ENCODE measurements at regions not wholly inside any gene's neighbourhood (a gene's known extent, or its start where the extent isn't known, plus 50 kb on each side); places are given as distances from the start of the nearest gene placed in this dataset.
"Not testable (repeated sequence)": the region's sequence is repeated elsewhere in the genome, so short reads cannot be mapped to it uniquely, and the experiment has no call there.

DNA sequence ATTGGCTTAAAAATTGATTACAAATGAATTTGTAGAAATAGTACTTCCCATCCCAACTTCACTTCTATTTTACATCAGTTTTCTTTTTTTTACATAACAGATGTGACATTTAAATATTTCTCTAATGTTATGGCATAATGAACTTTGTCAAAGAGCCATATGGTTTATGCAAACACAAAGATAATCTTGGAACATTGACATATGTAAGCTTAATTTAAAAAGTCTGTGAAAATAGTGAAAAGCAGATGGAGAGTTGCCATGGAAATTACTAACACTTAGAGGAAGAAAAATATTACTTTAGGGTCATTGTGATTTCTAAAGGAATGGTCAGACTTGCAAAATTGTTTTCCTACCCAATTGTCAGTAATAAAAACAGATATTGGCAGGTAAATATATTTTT is 232.4 kb downstream of the AEBP2 start:
- no peak for DNase-seq

DNA sequence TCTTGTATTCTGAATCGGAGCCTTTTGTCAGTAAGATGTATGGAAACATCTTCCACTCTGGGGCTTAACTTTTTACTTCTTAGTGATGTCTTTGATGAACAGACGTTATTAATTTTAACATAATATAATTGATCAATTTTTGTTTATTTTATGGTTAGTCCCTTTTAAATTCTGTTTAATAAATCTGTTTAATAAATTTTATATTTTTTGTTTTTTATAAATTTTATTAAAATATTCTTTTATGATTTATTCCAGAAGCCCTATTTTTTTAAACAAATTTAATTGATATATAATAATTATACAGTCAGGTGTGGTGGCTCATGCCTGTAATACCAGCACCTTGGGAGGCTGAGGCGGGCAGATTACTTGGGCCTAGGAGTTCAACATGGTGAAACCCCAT is 235.1 kb downstream of the AEBP2 start:
- DNase-seq: no peak

DNA sequence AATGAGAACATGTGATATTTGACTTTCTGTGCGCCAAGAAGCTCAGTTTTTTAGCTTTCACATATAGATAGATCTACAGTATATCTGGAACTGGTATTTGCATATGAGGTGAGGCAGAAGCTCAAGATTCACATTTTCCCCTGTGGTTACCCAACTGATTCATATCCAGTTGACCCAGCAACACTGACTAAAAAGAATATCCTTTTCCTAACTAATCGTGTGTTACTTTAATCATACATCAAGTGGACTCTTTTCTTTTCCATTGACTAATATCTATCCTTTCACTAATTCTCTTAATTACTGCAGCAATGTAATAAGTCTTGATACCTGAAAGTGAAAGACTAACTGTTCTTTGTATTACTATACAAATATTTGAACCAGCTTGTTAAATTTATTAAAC is 236.1 kb downstream of the AEBP2 start:
- DNase-seq: no peak

DNA sequence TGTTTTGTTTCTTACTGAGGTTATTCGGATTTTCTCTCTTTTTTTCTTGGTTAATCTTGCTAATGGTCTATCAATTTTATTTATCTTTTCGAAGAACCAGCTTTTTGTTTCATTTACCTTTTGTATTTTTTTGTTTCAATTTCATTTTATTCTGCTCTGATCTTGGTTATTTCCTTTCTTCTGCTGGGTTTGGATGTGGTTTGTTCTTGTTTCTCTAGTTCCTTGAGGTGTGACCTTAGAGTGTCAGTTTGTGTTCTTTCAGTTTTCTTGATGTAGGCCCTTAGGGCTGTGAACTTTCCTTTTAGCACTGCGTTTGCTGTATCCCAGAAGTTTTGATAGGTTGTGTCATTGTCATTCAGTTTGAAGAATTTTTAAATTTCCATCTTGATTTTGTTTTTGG is 239.2 kb downstream of the AEBP2 start:
- not testable (repeated sequence) for DNase-seq

DNA sequence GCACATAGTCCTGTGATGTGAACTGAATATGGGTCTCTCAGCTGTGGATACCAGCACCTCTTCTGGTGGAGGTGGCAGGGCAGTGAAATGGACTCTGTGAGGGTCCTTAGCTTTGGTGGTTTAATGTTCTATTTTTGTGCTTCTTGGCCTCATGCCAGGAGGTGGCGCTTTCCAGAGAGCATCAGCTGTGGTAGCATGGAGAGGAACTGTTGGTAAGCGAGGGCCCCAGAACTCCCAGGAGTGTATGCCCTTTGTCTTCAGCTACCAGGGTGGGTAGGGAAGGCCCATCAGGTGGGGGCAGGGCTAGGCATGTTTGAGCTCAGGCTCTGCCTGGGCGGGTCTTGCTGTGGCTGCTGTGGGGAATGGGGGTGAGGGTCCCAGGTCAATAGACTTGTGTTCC is 241.7 kb downstream of the AEBP2 start:
- DNase-seq: peak; percentile 10

DNA sequence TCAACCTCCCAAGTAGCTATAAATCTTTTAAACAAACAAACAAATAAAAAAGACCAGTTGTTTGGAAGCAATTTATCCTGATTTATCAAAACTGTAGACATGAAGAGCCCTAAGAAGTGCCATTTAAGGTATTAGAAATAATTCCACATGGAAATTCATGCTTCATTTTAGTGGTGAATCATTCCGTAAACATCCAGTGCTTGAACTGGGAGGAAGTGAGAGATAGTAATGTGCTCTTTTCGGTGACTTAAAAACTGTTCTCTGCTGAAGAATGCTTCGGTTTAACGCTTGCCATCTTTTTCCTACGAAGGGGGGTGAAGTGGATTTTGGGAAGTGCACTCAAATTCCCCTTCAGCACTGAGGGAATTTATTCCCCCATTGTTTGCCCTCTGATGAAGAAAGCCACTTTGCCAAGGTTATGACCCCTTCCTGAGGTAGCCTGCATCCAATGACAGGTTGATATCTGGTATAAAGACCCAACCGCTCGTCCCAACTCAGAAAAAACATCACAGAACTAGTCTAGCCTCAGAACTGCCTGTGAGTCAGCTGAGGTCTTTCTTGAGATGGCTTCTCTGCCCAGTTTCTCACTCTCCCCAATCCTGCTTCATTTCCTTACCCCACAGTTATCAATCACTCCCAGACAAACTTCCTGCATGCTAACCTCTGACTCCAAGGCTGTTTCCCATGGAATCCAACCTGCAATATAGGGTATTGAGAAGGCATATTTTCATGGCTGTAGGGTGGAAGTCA is 244.1 kb downstream of the AEBP2 start:
- DNase-seq: no peak

DNA sequence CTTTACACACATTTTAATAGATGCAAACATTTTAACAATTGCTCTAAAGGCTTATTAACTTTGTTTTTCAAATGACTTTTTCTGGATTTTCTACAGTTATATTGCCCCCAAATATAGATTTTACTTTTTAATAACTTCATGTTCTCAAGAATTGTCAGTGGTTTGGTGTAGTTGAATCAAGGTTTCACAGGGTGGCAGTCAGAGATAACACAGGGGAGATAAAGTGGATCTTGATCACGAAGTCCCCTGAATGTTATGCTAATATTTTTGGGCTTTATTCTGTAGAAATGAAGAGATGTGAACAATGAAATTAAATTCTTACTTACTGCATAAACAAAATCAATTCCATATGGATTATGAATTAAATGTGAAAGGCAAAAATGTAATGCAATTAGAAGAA is 248.1 kb downstream of the AEBP2 start:
- no peak for DNase-seq

DNA sequence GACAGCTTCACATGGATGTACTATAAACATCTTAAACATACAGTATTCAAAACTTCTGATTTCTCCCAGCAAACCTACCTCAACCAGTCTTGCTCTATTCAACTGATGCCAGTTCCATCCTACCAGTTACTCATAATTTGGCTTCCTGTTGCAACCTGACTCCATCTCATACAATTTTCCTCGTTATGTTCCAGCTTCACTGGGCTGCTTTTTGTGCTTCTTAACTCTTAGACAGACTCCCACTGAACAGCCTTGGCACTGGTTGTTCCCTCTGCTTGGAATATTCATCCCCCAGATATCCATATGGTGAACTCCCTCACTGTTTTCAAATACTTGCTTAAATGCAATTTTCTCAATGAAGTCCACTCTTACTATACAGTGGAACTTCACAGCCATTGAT is 249.2 kb downstream of the AEBP2 start:
- DNase-seq: no peak

DNA sequence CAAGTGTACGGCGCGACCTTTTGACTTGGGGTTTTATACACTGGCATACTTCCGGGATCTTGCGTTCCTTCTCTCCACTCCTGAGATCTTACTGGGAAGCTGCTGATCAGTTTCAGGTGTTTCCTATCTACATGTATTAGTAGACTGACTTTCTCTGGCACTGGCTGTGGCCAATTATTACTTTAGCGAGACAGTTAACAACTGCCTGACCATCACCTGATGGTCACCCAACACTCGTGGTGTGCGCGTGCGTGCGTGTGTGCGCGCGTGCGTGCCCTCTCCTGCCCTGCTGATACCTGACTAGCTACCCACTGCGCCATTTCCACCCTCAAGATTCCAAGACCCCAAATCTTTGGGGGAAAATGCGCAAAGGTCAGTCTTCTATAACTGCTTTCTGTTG is 249.9 kb downstream of the AEBP2 start:
- no peak for DNase-seq

DNA sequence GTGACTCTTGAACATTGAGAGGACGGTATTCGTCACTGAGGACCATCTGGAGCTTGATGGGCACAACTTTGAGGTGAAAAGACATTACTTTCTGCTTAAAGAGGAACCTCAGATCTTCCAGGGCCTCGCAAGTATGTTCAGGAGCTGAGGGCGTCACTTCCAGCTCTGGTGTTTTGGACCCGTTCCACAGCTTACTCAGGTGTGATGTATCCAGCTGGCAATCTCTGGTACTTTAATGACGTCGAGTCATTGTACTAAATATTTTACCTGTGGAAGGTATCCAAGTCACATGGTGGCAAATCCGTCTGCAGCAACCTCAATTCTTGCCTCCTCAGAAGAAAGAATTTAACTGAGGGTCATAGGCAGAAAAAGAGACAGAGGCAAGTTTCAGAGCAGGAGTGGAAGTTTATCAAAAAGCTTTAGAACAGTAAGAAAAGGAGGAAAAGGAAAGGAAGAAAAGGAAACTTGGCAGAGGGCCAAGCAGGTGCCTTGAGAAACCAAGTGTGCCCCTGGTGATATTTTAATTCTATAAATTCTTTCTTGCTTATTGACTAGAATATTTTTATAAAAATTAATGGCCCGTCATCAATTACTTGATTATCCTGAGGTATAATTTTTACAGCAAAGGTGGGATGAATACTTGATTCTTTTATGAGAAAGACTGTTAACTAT is 250.6 kb downstream of the AEBP2 start:
- DNase-seq: peak; percentile 24

DNA sequence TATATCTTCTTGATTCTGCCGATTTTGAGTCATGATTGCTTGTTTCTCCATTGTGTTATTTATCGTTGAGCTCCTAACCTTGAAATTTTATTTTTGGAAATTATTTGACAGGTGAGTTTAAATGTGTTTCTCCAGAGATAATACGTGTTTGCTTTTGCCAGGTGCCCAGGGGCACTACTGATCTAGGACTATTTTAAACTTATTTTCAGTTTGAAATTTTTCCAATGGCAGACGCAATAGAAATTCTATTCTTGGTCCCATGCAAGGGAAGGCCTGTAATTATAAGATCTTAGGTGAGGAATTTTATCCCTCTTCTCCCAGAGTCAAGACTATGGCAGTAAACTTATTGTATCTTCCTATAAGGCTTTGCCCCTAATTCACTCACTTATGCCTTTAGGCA is 252.8 kb downstream of the AEBP2 start:
- no peak for DNase-seq

DNA sequence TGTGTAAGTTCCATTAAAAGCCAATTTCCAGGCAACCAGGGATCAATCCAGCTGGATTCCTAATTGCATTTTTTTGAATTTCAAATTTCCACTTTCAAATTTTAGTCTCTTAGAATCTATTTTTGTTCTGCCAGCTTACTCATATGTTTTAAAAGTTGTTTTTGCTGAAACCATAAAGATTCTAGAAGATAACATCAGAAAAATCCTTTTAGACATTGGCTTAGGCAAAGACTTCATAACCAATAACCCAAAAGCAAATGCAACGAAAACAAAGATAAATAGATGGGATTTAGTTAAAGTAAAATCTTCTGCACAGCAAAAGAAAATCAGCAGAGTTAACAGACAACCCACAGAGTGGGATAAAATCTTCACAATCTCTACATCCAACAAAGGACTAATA is 253.3 kb downstream of the AEBP2 start:
- no peak for DNase-seq

DNA sequence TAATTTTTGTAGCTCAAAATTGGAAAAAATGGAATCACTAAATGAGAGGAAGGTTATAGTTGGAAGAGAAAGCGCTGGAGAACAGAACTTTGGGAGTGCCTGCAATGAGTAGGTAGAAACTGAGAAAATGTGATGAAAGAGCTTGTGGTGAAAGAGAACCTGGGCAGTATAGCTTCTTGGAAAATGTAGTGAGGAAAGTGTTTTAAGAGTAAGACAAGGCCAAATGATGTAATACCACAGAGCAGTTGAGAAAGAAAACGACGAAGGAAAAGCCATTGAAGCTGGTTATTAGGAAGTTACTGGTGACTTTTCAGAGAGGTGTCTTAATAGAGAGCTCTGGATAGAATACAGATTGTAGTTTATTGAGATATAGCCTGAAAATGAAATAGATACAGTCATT is 255.3 kb downstream of the AEBP2 start:
- DNase-seq: no peak

DNA sequence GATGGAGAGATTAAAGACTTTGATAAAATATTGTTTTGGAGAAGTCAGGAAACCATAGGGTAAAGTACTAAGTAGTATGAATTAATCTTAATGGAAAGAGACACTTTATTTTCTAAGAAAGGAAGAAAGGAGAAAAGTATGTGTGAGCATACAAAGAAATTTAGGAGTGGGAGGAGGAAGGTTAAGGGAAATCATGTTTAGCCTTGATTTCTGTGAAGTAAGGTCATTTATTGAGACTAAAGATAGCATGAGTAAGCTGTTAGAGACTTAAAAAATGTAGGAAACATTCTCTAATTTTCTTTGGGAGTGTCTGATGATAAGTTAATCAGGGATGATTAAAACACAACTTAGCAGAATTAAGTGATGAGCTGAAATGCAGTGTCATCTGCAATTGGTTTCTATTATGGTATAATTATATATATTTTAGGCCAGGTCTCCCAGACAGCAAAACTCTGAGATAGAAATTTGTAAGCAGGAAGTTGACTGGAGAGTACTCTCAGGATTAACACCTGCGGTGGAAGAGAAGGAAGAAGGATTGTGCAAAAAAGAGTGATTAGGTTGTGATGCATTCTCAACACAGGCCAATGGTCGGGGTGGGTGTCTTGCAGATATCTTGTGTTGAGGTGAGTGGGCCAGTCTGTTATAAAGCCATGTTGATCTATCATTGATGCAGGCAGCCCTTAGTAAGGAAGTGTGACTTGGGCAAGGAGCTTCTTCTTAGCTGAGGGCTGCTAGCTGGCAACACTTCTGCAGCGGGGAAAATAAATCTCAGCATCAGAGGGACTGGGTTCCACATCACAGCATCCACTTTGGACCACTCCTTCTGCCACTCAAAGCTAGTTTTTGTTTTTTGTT is 256.2 kb downstream of the AEBP2 start:
- DNase-seq: no peak

DNA sequence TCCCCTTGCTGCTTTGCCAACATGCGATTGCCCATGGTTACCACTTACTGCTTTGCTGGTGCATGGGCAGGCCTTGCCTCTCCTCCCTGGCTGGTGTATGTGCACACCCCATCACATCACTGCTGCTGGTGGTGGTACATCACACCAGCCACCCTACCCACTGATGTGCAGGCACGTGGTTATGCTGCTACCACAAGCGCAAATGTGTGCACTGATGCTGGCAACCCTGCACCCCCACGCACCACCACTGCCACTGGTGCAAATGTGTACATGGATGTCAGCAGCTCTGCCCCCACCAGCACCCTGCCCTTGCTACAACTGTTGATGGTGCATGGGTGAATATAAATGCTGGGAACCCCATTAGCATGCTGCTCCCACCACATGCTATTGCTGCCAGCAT is 261.7 kb downstream of the AEBP2 start:
- DNase-seq: no peak

DNA sequence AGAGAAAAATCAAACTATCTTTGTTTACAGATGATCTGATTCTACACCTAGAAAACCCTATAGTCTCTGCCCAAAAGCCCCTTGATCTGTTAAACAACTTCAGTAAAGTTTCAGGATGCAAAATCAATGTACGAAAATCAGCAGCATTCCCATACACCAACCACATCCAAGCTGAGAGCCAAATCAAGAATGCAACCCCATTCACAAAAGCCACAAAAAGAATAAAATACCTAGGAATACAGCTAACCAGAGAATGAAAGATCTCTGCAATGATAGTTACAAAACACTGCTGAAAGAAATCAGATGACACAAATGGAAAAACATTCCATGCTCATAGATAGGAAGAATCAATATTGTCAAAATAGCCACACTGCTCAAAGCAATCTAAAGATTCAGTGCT is 265.7 kb downstream of the AEBP2 start:
- DNase-seq: no peak

DNA sequence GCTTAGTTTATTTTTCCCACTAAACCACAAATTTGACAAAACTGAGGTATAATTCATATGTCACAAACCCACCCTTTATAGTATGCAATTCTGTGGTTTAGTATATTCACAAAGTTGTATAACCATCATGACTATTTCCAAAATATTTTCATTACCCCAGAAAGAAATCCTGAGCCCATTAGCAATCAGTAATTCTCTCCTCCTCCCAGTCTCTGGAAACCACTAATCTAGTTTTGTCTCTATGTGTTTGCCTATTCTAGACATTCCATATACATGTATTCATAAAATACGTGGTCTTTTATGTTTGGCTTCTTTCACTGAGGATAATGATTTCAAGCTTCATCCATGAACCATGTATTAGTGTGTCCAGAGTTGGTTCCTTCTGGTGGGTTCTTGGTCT is 267.6 kb downstream of the AEBP2 start:
- no peak for DNase-seq

DNA sequence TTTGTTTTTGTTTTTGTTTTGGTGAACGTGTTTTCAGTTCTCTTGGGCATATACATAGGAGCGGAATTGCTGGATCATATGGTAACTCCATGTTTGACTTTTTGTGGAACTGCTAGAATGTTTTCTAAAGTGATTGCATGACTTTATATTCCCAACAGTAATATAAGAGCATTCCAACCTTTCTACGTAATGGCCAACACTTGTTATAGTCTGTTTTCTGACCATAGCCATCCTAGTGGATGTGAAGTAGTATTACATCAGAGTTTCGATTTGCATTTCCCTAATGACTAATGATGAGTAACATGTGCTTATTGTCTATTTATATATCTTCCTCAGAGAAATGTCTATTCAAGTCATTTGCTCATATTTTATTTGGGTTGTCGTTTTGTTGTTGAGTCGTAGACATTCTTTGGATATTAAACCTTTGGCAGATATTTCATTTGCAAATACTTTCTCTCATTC is 268.7 kb downstream of the AEBP2 start:
- no peak for DNase-seq

DNA sequence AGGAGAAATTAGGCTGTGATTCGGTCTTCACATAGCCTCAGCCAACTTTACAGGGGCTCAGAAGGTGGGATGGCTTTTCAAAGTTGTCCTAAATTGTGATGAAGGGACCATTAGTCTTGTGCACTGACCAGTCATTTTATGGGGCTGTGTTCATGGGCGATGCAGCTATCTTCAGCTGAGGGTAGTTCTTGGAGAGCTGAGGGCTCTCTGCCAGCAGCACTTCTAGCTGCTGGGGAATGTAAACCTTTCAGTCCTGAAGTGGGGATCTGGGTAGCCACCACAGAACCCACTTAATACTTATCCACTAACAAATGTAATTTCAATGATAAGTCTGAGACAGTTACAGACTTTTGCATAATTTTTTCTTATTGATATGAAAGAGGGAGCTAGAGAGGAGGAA is 270.6 kb downstream of the AEBP2 start:
- DNase-seq: no peak

DNA sequence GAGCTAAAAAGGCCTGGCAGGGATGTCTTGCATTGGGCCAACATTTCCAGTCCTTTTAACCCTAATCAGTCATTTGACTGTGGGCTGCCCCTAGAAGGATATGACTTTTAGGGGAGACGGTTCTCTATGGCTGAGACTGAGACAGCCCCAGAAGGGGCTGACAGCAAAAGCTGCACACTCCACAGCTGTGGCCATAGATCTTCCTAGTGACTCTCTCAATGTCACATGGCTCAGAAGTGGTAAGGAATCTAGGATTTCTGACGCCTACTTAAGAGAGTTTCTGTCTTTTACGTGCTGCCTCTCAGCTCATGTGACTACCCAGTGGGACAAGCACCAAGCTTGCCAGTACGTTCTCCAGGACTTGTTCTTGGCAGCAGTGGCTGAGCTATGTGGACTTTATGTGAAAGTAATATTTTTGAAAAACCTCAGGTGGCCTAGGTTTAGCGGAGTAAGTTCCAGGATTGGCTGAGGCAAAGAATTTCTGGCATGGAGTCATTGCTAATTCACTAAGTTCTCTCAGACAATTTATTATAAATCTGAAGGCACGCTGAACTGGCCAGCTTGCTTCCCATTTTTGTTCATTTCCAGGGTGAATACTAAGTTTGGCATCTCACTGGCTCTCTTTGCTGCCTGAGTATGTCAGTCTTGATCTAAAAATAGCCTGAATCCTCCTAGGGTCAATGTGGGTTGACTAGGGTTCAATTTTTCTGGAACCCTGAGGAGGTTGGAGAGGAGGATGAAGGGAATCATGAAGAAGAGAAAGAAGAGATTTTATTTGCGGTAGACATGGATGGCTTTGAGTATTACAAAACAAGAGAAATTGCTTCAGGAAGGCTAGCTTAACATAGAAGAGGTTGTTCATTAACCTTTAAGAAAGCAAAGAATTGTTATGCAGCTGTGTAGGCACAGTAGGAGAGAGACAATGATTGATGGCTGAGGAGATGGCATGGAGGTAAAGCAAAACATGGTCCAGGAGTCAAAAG is 271.8 kb downstream of the AEBP2 start:
- DNase-seq: no peak

DNA sequence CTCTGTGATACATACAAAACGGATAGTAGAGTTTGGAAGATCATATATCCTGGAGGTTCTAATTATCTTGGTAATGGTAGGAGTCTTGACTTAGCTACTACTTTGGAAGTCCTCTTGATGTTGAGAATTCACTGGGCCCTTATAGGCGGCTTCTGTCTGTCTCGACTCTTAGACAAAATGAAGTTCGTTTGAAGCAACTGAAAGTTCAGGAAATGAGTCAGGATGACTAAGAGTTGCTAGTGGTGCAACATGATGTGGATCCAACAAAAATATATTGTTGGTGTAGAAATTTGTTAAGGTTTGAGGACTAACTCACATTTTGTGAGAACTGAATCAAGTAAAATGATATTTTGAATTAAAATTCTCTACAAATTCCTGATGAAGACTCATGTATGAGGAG is 272.7 kb downstream of the AEBP2 start:
- DNase-seq: no peak

DNA sequence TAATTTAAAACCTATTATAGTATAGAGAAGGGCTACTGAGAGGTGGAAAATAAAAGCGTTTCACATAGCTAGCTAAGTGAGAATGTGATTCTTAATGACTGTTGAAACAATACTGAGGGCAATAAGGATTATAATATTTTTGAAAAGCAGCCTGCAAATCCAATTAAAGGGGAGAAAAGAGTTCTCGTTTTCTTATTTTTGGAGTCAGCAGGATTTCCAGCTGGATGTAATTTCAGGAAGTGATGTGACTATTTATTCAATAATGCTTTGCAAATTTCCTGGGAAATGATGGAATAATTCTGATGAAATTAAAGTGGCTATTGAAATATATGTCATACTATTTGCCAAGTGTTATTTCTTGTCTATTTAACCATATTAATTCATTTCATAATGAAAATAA is 279.1 kb downstream of the AEBP2 start:
- no peak for DNase-seq

DNA sequence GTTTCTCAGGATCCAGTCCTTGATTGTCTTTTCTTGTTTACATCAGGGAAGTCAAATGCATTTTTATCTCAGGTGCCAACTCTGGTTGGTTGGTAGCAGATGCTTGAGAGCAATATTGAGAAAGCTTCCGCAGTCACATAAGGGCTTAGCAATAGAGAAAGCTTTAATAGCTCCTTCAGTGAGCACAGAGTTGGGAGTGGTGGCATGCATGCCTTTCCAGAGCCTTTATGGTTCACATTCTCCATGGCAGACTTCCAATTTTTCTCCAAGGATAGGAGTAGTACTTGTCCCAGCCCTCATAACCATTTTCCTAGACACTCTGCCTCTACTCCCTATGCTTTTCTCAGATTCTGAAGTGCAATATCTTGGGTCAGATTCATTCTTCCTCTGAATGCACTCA is 280.4 kb downstream of the AEBP2 start:
- DNase-seq: no peak

All from DMS153 (cell line).